Activated CD8-positive, alpha-beta memory T cell treated with anti-CD3 and anti-CD28 coated beads, Interleukin-2, amount 10 ng/mL, durations not matched to agents 7 days and 5 days (primary cell): ENCODE measurements at regions not wholly inside any gene's neighbourhood (a gene's known extent, or its start where the extent isn't known, plus 50 kb on each side); places are given as distances from the start of the nearest gene placed in this dataset.

Experiments
- ATAC-seq: fragments of 150-1000 bp; cut with Tn5 transposase; one replicate; pipeline ENCODE4 v1.10.0; 2021; ENCODE audit warnings: moderate library complexity
- CTCF ChIA-PET: fragments of 350-600 bp; sonication (Branson Sonifier 250); formaldehyde crosslinking; loops from one replicate; lab custom pipeline; 2021; ENCODE audit warnings: antibody characterized with exemption; lab: Charles Lee
- DNase-seq: peaks from one replicate; pipeline ENCODE4 v3.0.0-alpha.2; 2020
- H3K27ac Mint-ChIP-seq: one replicate; pipeline ENCODE4 v1.8.0; 2021; ENCODE audit warnings: mild to moderate bottlenecking, mixed read lengths
- H3K27me3 Mint-ChIP-seq: one replicate; pipeline ENCODE4 v1.8.0; 2021; ENCODE audit warnings: mixed read lengths
- H3K36me3 Mint-ChIP-seq: one replicate; pipeline ENCODE4 v1.8.0; 2021; ENCODE audit warnings: mild to moderate bottlenecking, mixed read lengths
- H3K4me1 Mint-ChIP-seq: one replicate; pipeline ENCODE4 v1.8.0; 2021; ENCODE audit warnings: mixed read lengths
- H3K4me3 Mint-ChIP-seq: one replicate; pipeline ENCODE4 v1.8.0; 2021; ENCODE audit warnings: mild to moderate bottlenecking, moderate library complexity, mixed read lengths
- H3K9me3 Mint-ChIP-seq: one replicate; pipeline ENCODE4 v1.8.0; 2022; ENCODE audit warnings: low read depth, mixed read lengths

DNA sequence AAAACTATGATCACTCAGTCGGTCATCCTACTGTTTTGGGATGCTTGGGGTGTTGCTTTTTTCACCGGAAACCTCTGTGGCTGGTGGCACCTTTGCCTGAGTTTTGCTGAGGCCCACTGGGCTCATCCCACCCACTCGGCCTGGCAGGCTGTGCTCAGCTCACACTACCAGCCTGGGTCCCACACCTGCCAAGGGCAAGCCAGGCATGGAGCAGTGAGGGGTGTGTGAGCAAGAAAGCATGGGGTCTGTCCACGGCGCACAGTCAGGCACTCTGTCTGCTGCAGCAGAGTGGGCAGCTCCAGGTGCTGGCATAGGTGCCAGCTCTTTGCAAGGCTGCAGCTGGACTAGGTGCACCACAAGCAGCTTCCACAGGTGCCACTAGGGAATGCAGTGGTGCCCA, 91.7 kb downstream of the TBXT start:
- H3K27me3 Mint-ChIP-seq, result no peaks in the 10 kb centered on the region
- H3K4me1 Mint-ChIP-seq, result no peaks in the 10 kb centered on the region
- no peaks in the 10 kb centered on the region for H3K36me3 Mint-ChIP-seq
- no peak overlapping the region for H3K27ac Mint-ChIP-seq
- no peak overlapping the region for H3K4me3 Mint-ChIP-seq
- H3K9me3 Mint-ChIP-seq, result no peaks in the 10 kb centered on the region
- no peak for ATAC-seq
- no peak for DNase-seq
- CTCF ChIA-PET, result interaction anchor here (1.3 kb wide), 1 partner anchor 10 kb away, joined by 3 read pairs; no protein-coding TSS in a partner anchor

DNA sequence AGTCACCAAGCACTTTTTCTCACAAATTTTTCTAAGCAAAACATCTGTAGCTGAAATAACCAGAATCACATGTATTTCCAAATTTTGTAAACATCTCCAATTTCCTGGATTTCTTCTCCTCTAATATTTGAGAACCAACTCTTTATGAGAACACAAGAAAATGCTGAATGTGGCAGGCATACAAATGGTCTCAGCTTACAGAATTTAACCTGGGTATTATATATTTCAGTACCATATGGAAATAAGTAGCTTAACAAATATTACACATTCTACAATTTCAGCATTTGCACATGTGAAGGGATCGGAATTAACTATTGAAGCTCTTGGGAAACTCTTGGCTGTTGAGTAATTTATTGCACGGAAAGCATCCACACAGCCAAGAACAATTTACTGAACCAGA, 92.5 kb downstream of the TBXT start:
- Mint-ChIP-seq H3K27ac (no peak overlapping the region), H3K9me3 (no peaks in the 10 kb centered on the region), H3K27me3 (no peaks in the 10 kb centered on the region), H3K4me1 (no peaks in the 10 kb centered on the region), H3K4me3 (no peak overlapping the region), H3K36me3 (no peaks in the 10 kb centered on the region)
- ATAC-seq, result no peak
- DNase-seq, result no peak
- CTCF ChIA-PET, result interaction anchor here (1.3 kb wide), 1 partner anchor 11 kb away, joined by 3 read pairs; no protein-coding TSS in a partner anchor

DNA sequence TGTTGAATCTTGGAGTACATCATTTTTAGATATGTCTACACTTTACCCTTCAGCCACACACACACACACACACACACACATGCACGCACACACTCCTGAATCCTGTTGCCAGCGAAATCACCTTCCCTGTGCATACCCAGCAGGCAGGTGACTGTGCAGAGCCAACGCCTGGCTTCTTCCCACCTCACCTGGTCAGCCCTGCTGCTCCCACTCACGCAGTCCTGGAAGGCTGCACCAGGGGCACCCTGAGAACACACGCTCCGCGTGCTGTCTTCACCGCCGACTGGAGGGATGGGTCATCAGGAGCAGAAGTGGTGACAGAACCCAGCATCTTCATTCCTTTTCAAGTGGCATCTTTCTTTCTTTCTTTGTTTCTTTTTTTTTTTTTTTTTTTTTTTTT, 94.6 kb downstream of the TBXT start:
- ATAC-seq (no peak), DNase-seq (no peak)
- Mint-ChIP-seq H3K9me3 (no peaks in the 10 kb centered on the region), H3K4me3 (no peak overlapping the region), H3K4me1 (no peaks in the 10 kb centered on the region), H3K27me3 (no peaks in the 10 kb centered on the region), H3K27ac (no peak overlapping the region), H3K36me3 (no peaks in the 10 kb centered on the region)
- CTCF ChIA-PET, result no interaction called here

DNA sequence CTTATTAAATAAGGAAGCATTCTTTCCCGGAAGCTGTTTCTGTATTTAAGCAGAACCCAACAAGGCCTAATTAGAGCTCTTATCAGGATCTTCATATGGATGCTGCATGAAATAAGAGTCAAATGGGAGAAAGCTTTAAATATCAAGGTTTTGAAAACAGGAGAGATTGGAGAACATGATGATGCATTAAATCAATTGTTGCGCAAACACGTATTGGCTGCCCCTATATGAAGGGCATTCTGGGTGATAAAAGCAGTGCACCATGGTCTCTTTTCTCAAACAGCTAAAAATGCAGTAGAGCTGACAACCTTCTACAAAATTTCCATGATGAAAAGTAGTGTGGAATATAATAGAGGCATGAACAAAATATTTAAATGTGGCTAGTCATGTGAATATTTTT, 98.9 kb downstream of the TBXT start:
- Mint-ChIP-seq H3K27me3 (no peaks in the 10 kb centered on the region), H3K36me3 (no peaks in the 10 kb centered on the region), H3K9me3 (peaks cover 5% of the 10 kb centered on the region), H3K4me1 (no peaks in the 10 kb centered on the region), H3K4me3 (no peak overlapping the region), H3K27ac (no peak overlapping the region)
- CTCF ChIA-PET, result no interaction called here
- DNase-seq, result no peak
- ATAC-seq, result no peak

DNA sequence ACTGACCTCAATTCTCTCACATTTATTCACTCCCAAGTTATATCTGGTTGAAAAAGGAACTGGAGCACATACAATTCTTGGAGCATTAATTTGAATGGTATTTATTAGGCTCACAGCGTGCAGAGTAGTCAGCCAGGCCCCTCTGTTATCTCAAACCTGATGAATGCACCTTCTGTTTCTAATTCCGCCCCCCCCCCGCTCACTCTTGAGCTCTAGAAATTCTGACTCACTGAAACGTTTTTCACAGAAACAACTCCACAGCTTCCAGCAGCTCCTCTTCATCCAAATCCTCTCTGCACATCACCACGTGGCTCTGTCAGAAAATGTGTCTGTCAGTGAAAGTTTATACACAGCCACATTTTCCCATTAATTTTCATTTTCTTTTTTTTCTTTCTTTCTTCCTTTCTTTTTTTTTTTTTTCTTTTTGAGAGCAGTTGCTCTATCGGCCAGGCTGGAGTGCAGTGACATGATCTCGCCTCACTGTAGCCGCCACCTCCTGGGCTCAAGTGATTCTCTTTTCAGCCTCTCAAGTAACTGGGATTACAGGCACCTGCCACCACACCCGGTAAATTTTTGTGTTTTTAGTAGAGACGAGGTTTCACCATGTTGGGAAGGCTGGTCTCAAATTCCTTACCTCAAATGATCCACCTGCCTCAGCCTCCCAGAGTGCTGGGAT, 109.4 kb downstream of the TBXT start:
- no peak overlapping the region for H3K27ac Mint-ChIP-seq
- H3K36me3 Mint-ChIP-seq, result no peaks in the 10 kb centered on the region
- ATAC-seq (no peak), DNase-seq (no peak)
- H3K4me3 Mint-ChIP-seq, result no peak overlapping the region
- no peaks in the 10 kb centered on the region for H3K4me1 Mint-ChIP-seq
- H3K27me3 Mint-ChIP-seq, result no peaks in the 10 kb centered on the region
- H3K9me3 Mint-ChIP-seq, result peaks cover 3% of the 10 kb centered on the region
- CTCF ChIA-PET, result no interaction called here

DNA sequence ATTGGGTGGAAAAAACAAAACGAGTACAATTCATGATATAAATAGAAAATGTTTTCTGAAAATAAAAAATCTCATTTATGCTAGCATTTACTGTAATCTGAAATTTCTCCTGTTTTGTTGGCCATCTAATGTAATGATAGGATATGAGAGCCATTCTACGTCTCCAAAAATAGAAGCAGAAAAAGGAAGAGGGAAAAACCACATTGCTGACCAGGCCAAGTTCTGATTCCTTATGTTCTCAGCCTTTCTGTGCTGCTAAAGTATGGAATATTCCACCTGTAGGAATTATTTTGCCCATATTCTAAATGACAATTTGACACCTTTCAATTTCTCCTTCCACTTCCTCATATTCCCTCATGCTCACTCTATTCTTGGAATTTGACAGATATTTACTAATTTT, 110.2 kb downstream of the TBXT start:
- CTCF ChIA-PET, result no interaction called here
- no peak overlapping the region for H3K27ac Mint-ChIP-seq
- H3K4me3 Mint-ChIP-seq, result no peak overlapping the region
- peaks cover 5% of the 10 kb centered on the region for H3K9me3 Mint-ChIP-seq
- H3K36me3 Mint-ChIP-seq, result no peaks in the 10 kb centered on the region
- ATAC-seq (no peak), DNase-seq (no peak)
- H3K27me3 Mint-ChIP-seq, result no peaks in the 10 kb centered on the region
- H3K4me1 Mint-ChIP-seq, result no peaks in the 10 kb centered on the region

DNA sequence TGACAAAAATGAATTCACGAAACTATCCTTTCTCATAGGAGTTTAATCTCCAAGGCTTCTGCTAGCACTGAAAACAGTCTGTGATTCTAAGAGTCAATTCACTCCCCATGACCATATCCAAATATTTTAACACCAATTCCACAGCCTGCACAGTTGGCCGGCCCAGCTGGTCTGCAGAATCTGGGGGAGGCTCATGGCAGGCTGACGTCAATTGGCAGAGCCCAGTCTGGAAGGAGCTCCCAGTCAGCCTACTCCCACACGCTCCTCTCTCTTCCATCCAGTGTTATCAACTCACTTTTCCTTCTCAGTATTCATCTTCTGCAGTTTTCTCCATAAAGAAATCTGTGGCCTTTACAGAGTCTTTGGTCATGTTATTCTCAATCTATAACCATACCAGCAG, 111.0 kb downstream of the TBXT start:
- no peak for DNase-seq
- no peaks in the 10 kb centered on the region for H3K36me3 Mint-ChIP-seq
- H3K9me3 Mint-ChIP-seq, result peaks cover 5% of the 10 kb centered on the region
- no peak overlapping the region for H3K4me3 Mint-ChIP-seq
- no peaks in the 10 kb centered on the region for H3K27me3 Mint-ChIP-seq
- CTCF ChIA-PET, result no interaction called here
- no peaks in the 10 kb centered on the region for H3K4me1 Mint-ChIP-seq
- no peak overlapping the region for H3K27ac Mint-ChIP-seq
- no peak for ATAC-seq

DNA sequence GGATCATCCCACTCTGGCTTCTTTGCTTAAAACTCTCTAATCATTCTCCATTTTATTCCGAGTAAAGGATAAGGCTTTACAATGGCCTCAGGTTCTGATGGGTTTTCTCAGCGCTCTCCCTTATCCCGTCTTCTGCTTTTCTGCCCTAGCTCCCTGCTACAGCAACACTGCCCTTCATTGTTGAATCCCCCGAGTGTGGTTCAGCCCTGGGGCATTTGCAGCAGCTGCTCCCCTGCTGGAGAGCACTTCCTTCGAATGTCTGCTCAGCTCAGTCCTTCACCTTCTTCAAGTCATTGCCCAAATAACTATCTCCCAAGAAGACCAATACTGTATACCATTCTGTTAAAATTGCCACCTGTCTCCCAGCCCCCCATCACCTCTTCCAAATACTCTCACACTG, 111.8 kb downstream of the TBXT start:
- ATAC-seq (no peak), DNase-seq (no peak)
- Mint-ChIP-seq H3K9me3 (peaks cover 5% of the 10 kb centered on the region), H3K4me3 (no peak overlapping the region), H3K4me1 (no peaks in the 10 kb centered on the region), H3K27ac (no peak overlapping the region), H3K36me3 (no peaks in the 10 kb centered on the region), H3K27me3 (no peaks in the 10 kb centered on the region)
- CTCF ChIA-PET, result no interaction called here

DNA sequence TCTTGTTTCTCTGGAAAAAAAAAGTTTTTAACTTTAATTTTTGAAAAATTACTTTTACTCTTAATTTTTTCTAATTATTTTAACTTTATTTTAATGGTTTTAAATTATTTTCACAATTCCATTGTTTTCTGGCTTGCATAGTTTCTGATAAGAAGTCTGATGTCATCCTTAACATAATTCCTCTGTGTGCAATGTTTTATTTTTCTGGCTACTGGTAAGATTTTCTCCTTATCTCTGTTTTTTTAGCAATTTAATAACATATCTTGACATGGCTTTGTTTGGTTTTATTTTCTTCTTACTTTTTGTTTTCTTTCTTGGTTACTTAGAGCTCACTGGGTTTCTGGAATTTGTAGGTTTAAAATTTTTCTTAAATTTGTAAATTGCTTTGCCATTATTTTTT, 114.8 kb downstream of the TBXT start:
- Mint-ChIP-seq H3K36me3 (no peaks in the 10 kb centered on the region), H3K4me3 (no peak overlapping the region), H3K27me3 (no peaks in the 10 kb centered on the region), H3K4me1 (no peaks in the 10 kb centered on the region), H3K27ac (no peak overlapping the region), H3K9me3 (peaks cover 5% of the 10 kb centered on the region)
- ATAC-seq (no peak), DNase-seq (no peak)
- CTCF ChIA-PET, result no interaction called here

DNA sequence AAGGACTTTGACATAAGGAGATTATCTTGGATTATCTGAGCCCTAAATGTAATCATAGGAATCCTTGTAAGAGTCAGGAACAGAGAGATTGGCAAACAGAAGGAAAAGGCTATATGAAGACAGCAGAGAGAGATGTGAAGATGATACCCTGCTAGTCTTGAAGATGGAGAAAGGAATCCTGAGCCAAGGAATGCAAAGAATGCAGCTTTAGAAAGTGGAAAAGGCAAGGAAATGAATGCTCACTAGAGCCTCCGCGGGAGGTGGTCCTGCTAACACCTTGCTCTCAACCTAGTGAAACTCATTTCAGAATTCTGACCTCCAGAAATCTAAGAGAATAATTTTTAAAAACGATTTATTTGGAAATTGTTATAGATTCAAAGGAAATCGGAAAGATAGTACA, 117.1 kb downstream of the TBXT start:
- peaks cover 5% of the 10 kb centered on the region for H3K9me3 Mint-ChIP-seq
- ATAC-seq, result no peak
- no peak overlapping the region for H3K4me3 Mint-ChIP-seq
- H3K36me3 Mint-ChIP-seq, result no peaks in the 10 kb centered on the region
- H3K4me1 Mint-ChIP-seq, result no peaks in the 10 kb centered on the region
- CTCF ChIA-PET, result no interaction called here
- no peak overlapping the region for H3K27ac Mint-ChIP-seq
- no peaks in the 10 kb centered on the region for H3K27me3 Mint-ChIP-seq
- no peak for DNase-seq

DNA sequence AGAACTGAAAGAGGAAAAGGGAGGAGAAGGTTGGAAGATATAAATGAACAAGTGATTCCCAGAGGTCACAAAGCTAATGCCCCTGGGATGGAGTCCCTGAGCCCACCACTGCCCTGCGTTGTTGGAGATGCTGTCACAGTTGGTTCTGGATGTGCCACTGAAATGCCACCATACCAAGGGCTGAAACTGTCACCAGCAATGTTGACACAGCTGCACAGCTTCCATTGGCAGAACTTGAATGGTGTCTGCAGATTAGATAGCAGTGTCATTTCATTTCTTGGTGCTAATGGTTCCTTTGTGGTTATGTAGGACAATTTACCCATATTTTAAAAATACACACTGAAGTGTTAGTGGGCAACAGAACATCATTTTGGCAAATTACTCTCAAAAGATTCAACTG, 120.7 kb downstream of the TBXT start:
- H3K27ac Mint-ChIP-seq, result no peak overlapping the region
- no peaks in the 10 kb centered on the region for H3K27me3 Mint-ChIP-seq
- no peaks in the 10 kb centered on the region for H3K36me3 Mint-ChIP-seq
- H3K9me3 Mint-ChIP-seq, result no peaks in the 10 kb centered on the region
- ATAC-seq (no peak), DNase-seq (no peak)
- CTCF ChIA-PET, result no interaction called here
- no peak overlapping the region for H3K4me3 Mint-ChIP-seq
- no peaks in the 10 kb centered on the region for H3K4me1 Mint-ChIP-seq

DNA sequence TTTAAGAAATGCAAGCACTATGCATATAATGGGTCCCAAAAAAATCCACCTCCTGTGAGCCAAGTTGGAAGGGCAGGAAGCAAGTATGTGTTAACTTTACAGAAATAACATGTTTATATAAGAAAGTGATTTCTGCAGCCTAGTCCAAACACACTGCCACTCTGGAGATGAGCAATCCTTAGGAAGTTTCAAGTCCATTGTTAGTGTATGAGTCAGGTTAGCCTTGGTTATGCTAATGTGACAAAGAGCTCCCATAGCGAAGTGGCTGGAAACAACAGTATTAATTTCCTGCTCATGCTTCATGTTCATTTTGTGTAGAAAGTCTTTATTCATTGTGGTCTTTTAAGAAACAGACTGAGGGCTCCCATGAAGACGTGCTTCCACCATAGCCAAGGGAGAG, 121.4 kb downstream of the TBXT start:
- H3K27me3 Mint-ChIP-seq, result no peaks in the 10 kb centered on the region
- no peaks in the 10 kb centered on the region for H3K9me3 Mint-ChIP-seq
- ATAC-seq (no peak), DNase-seq (no peak)
- no peak overlapping the region for H3K27ac Mint-ChIP-seq
- no peaks in the 10 kb centered on the region for H3K36me3 Mint-ChIP-seq
- no peaks in the 10 kb centered on the region for H3K4me1 Mint-ChIP-seq
- CTCF ChIA-PET, result no interaction called here
- no peak overlapping the region for H3K4me3 Mint-ChIP-seq

DNA sequence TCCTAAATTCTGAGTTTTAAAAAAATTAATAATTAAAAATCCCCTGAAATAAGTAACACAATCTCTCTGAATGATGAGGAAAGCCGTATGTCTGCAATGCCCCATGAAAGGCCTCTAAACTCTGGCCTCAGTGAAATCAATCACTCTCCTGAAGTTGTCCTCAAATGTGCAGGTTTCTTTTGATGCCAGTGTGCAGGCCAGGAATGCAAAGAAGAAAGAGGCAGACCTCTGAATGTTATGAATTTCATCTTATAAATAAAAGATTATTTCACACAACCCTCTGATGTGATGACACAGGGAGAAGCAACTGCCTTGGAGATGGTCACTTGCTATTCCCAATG, 121.8 kb downstream of the TBXT start:
- no peak for ATAC-seq
- no peak for DNase-seq
- CTCF ChIA-PET, result no interaction called here
- Mint-ChIP-seq H3K4me1 (no peaks in the 10 kb centered on the region), H3K27me3 (no peaks in the 10 kb centered on the region), H3K4me3 (no peak overlapping the region), H3K36me3 (no peaks in the 10 kb centered on the region), H3K9me3 (no peaks in the 10 kb centered on the region), H3K27ac (no peak overlapping the region)

DNA sequence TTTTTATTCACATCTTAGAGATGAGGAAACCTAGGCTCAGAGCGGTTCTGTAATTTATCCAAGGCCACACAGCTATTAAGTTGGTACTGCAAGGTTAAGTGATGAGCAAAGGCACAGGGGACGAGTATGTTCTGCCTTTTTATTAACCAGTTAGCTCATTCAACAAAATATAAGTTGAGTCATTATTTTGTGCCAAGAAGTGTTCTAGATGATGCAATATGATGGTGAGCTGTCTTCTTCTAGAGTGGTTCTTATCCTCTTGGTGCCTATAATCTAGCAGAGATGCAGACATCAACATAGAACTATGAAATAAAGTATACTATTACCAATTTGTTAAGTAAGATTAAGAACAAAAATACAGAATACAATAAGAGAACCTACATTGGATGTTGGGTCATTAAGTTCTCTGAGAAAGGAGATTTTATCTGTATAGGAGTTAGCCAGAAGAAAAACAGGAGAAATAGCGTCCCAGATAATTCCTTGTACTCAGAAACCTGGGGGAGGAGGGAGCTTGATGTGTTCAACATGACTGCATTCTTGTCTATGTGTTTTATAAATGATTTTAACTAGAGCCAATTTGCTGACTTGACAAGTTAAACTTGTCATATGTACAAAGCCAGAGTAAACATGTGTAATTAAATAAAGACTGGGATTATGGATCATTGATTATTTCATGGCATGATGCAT, 122.3 kb downstream of the TBXT start:
- H3K27me3 Mint-ChIP-seq, result no peaks in the 10 kb centered on the region
- DNase-seq, result no peak
- H3K36me3 Mint-ChIP-seq, result no peaks in the 10 kb centered on the region
- H3K4me1 Mint-ChIP-seq, result no peaks in the 10 kb centered on the region
- no peak for ATAC-seq
- no peak overlapping the region for H3K4me3 Mint-ChIP-seq
- H3K9me3 Mint-ChIP-seq, result no peaks in the 10 kb centered on the region
- CTCF ChIA-PET, result no interaction called here
- no peak overlapping the region for H3K27ac Mint-ChIP-seq
